G401 (cell line): ENCODE measurements at regions not wholly inside any gene's neighbourhood (a gene's known extent, or its start where the extent isn't known, plus 50 kb on each side); places are given as distances from the start of the nearest gene placed in this dataset.

Experiments
- DNase-seq: peaks from one replicate; pipeline ENCODE4 v3.0.0-alpha.2; 2015; ENCODE audit warnings: low spot score
- in situ Hi-C: cut with HindIII; loops from 2 replicates; pipeline ENCODE4 v1.10.0; 2016; ENCODE audit warnings: low sequenced_read_pairs, mixed read lengths

- DNase-seq: no peak
- in situ Hi-C loops: no loop called here
Measured at GRCh38 chr16:54443352-54443751, 156.8 kb upstream of the IRX3 start.

GRCh38 chr16:54442864-54443263, 156.3 kb upstream of the IRX3 start:
- DNase-seq: no peak
- in situ Hi-C loops: no loop called here

- in situ Hi-C loops: no loop called here
Measured at GRCh38 chr16:54438469-54438868, 151.9 kb upstream of the IRX3 start.

GRCh38 chr16:54437921-54438320, 151.3 kb upstream of the IRX3 start:
- no peak for DNase-seq
- in situ Hi-C loops: no loop called here

More at GRCh38 chr16:54438469-54438868, 151.9 kb upstream of the IRX3 start:
- no peak for DNase-seq

GRCh38 chr16:54437401-54437800, 150.8 kb upstream of the IRX3 start:
- in situ Hi-C loops: no loop called here
- DNase-seq: no peak

GRCh38 chr16:54436346-54436745, 149.8 kb upstream of the IRX3 start:
- no peak for DNase-seq
- in situ Hi-C loops: no loop called here

GRCh38 chr16:54434859-54435258, 148.3 kb upstream of the IRX3 start:
- in situ Hi-C loops: no loop called here

GRCh38 chr16:54432897-54433229, 146.3 kb upstream of the IRX3 start:
- no peak for DNase-seq
- in situ Hi-C loops: no loop called here

More at GRCh38 chr16:54434859-54435258, 148.3 kb upstream of the IRX3 start:
- DNase-seq: no peak

- no peak for DNase-seq
- in situ Hi-C loops: no loop called here
Measured at GRCh38 chr16:54431997-54432896, 145.7 kb upstream of the IRX3 start.

- DNase-seq: no peak
- in situ Hi-C loops: no loop called here
Measured at GRCh38 chr16:54431041-54431996, 144.7 kb upstream of the IRX3 start.

- in situ Hi-C loops: no loop called here
Measured at GRCh38 chr16:54430491-54431030, 144.0 kb upstream of the IRX3 start.

GRCh38 chr16:54429029-54429428, 142.4 kb upstream of the IRX3 start:
- in situ Hi-C loops: no loop called here
- DNase-seq: no peak

More at GRCh38 chr16:54430491-54431030, 144.0 kb upstream of the IRX3 start:
- DNase-seq: no peak

GRCh38 chr16:54426553-54426849, 139.9 kb upstream of the IRX3 start:
- no peak for DNase-seq
- in situ Hi-C loops: no loop called here

GRCh38 chr16:54425681-54426552, 139.3 kb upstream of the IRX3 start:
- in situ Hi-C loops: no loop called here

GRCh38 chr16:54425068-54425467, 138.5 kb upstream of the IRX3 start:
- in situ Hi-C loops: no loop called here

More at GRCh38 chr16:54425681-54426552, 139.3 kb upstream of the IRX3 start:
- no peak for DNase-seq

GRCh38 chr16:54424043-54424451, 137.5 kb upstream of the IRX3 start:
- no peak for DNase-seq
- in situ Hi-C loops: no loop called here

More at GRCh38 chr16:54425068-54425467, 138.5 kb upstream of the IRX3 start:
- no peak for DNase-seq

GRCh38 chr16:54422569-54422978, 136.0 kb upstream of the IRX3 start:
- DNase-seq: no peak
- in situ Hi-C loops: no loop called here

GRCh38 chr16:54422159-54422558, 135.6 kb upstream of the IRX3 start:
- in situ Hi-C loops: no loop called here
- no peak for DNase-seq

GRCh38 chr16:54421220-54421619, 134.6 kb upstream of the IRX3 start:
- in situ Hi-C loops: no loop called here
- DNase-seq: no peak
